PFSK-1 (cell line): ENCODE measurements at regions not wholly inside any gene's neighbourhood (a gene's known extent, or its start where the extent isn't known, plus 50 kb on each side); places are given as distances from the start of the nearest gene placed in this dataset.

Source experiments
- FOXP2 ChIP-seq: optimal IDR thresholded peaks from 2 replicates; pipeline ENCODE3; 2011; ENCODE audit warnings: borderline replicate concordance, control low read depth, inconsistent platforms; ENCODE audit not compliant: insufficient read depth; ENCODE audit errors: extremely low read length, extremely low read depth
- POLR2AphosphoS5 ChIP-seq: IDR thresholded peaks from 2 replicates; pipeline ENCODE4 v1.6.1; 2012; ENCODE audit warnings: low read depth, mild to moderate bottlenecking, control low read depth, low read length, moderate library complexity
- REST ChIP-seq, 2 experiments: IDR thresholded peaks; 2 replicates each; pipeline versions ENCODE4 v1.6.1 to v1.8.0; 2011 to 2012; ENCODE audit warnings: low read depth in 2 of 2, low read length in 2 of 2, control low read depth in 1 of 2, inconsistent platforms in 1 of 2, mild to moderate bottlenecking in 1 of 2, moderate library complexity in 1 of 2; ENCODE audit not compliant: insufficient read depth in 1 of 2
- SIN3A ChIP-seq: IDR thresholded peaks from 2 replicates; pipeline ENCODE4 v1.6.1; 2012; ENCODE audit warnings: mild to moderate bottlenecking, low read length, moderate library complexity, borderline replicate concordance; ENCODE audit not compliant: insufficient read depth
- TAF1 ChIP-seq: IDR thresholded peaks from 2 replicates; pipeline ENCODE4 v1.6.1; 2012; ENCODE audit warnings: low read length, control low read depth, borderline replicate concordance; ENCODE audit not compliant: insufficient read depth

DNA sequence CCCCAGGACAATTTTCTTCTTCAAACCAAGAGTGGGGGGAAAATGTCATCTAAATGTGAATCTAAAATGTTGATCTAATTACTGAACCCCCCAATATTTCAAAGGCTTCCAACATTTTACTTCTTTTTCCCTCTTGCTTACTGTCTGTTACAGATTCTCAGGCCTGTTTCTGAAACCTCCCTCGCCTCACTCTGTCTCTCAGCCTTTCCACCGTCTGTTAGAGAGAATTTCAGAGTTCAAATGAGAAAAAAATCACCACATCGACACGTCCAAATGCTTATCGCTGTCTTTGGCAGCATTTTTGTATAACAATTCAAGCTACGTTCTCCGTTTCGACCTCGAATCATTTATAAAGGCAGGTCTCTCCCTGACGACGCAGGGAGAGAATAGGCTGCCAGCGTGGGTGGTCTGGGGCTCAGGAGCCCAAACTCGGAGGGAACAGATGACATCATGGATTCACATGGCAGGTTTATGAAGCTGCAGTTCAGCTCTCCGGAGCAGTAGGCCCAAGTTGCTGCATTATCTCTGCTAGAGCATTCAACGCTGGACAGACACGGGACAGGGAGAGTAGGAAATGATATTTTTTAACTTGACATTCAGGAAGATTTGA, 139.8 kb downstream of the GAS1 start:
- TF ChIP-seq SIN3A (no peak), POLR2AphosphoS5 (no peak), REST (IDR thresholded peaks at IDR 0.05; ENCODE audit: insufficient read depth in 1 of 2, low read depth in 2 of 2, low read length in 2 of 2) (no peak), TAF1 (no peak), FOXP2 (no peak)

DNA sequence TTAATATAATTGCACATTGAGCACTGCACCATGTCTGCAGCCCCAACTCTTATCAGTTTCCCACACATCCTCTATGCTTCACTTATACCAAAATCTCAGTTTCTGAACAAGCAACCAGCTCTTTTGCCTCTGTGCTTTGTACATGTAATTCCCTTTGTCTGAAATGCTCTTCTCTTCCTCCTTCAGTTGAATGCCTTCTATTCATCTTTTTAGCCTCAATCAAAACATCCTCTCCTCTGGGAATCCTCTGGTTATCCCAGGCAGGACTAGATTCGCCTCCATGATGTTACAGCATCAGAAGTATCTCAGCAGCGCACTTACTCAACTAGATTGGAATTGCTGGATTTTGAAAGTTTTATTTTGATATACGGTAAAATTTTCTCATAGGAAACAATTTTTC, 143.3 kb downstream of the GAS1 start:
- TF ChIP-seq REST (IDR thresholded peaks at IDR 0.05; ENCODE audit: insufficient read depth in 1 of 2, low read depth in 2 of 2, low read length in 2 of 2) (no peak), FOXP2 (no peak), POLR2AphosphoS5 (no peak), SIN3A (no peak), TAF1 (no peak)

DNA sequence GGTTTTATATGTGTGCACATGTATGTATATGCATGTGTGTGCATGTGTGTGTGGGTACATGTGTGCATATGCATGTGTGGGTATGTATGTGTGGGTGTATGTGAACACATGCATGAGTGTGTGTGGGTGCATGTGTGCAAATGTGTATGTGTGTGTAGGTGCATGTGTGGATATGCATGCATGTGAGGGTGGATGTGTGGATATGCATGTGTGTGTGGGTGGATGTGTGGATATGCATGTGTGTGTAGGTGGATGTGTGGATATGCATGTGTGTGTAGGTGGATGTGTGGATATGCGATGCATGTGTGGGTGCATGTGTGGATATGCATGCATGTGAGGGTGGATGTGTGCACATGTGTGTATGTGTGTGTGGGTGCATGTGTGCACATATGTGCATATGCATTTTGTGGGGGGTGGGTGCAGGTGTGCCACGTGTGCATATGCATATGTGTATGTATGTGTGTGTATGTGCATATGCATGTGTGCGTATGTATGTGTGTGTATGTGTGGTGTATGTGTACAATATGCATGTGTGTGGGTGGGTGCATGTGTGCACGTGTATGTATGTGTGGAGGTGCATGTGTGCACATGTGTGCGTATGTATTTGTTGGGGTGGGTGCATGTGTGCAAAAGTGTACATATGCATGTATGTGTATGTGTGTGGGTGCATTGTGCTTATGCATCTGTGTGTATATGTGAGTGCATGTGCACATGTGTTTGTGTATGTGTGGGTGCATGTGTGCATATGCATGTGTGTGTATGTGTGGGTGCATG, 144.2 kb downstream of the GAS1 start:
- no peak for TF ChIP-seq POLR2AphosphoS5

- TF ChIP-seq POLR2AphosphoS5 = no peak
- TF ChIP-seq SIN3A = no peak
- no peak for TF ChIP-seq TAF1
- no peak for TF ChIP-seq REST (IDR thresholded peaks at IDR 0.05; ENCODE audit: insufficient read depth in 1 of 2, low read depth in 2 of 2, low read length in 2 of 2)
- no peak for TF ChIP-seq FOXP2
Measured at GRCh38 chr9:86801246-86801645, 146.1 kb downstream of the GAS1 start.

- no peak for TF ChIP-seq TAF1
- no peak for TF ChIP-seq SIN3A
Measured at GRCh38 chr9:86800681-86801080, 146.6 kb downstream of the GAS1 start.

DNA sequence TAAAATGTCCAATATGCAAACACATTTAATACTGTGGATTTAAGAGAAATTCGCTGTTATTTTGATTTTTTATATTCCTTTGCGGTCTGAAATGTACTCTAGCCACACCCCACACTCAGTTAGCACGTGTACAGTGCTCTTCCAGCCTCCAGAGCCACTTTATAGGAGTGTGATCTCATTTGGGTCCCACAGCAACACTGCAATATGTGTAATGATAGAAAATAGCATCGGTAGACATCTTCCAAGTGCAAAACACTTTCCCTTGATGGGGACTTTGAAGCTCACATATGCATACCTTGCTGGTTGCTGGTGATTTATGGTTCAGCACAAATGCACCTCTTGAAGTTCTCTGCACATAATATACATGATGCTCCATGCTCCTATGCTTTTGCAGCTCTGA, 148.3 kb downstream of the GAS1 start:
- TF ChIP-seq TAF1 (no peak), FOXP2 (no peak), REST (IDR thresholded peaks at IDR 0.05; ENCODE audit: insufficient read depth in 1 of 2, low read depth in 2 of 2, low read length in 2 of 2) (no peak), SIN3A (no peak), POLR2AphosphoS5 (no peak)
